Osteocyte (in vitro differentiated cells): ENCODE measurements at regions not wholly inside any gene's neighbourhood (a gene's known extent, or its start where the extent isn't known, plus 50 kb on each side); places are given as distances from the start of the nearest gene placed in this dataset.
"Not testable (repeated sequence)": the region's sequence is repeated elsewhere in the genome, so short reads cannot be mapped to it uniquely, and the experiment has no call there.

Experiments used
- DNase-seq: peaks from one replicate; pipeline ENCODE4 v3.0.0; 2021; ENCODE audit warnings: mixed read lengths; ENCODE audit not compliant: unreplicated experiment; ENCODE audit errors: extremely low spot score
- H3K27ac Mint-ChIP-seq: one replicate; pipeline ENCODE4 v1.8.0; 2021; ENCODE audit warnings: mild to moderate bottlenecking, mixed read lengths; ENCODE audit not compliant: unreplicated experiment
- H3K27me3 Mint-ChIP-seq: one replicate; pipeline ENCODE4 v1.8.0; 2021; ENCODE audit warnings: mixed read lengths; ENCODE audit not compliant: unreplicated experiment
- H3K36me3 Mint-ChIP-seq: one replicate; pipeline ENCODE4 v1.8.0; 2021; ENCODE audit warnings: mixed read lengths; ENCODE audit not compliant: unreplicated experiment
- H3K4me1 Mint-ChIP-seq: one replicate; pipeline ENCODE4 v1.8.0; 2021; ENCODE audit warnings: mixed read lengths; ENCODE audit not compliant: unreplicated experiment
- H3K4me3 Mint-ChIP-seq: one replicate; pipeline ENCODE4 v1.8.0; 2021; ENCODE audit warnings: mild to moderate bottlenecking, moderate library complexity, mixed read lengths; ENCODE audit not compliant: unreplicated experiment
- H3K9me3 Mint-ChIP-seq: one replicate; pipeline ENCODE4 v1.8.0; 2021; ENCODE audit warnings: mixed read lengths; ENCODE audit not compliant: unreplicated experiment
- CTCF ChIP-seq: fragments of 200-600 bp; sonication (generic); IDR thresholded peaks from 2 replicates; pipeline ENCODE4 v1.5.0; 2021; ENCODE audit warnings: antibody characterized with exemption, mild to moderate bottlenecking, moderate library complexity

- peaks cover 18% of the 10 kb centered on the region for H3K4me1 Mint-ChIP-seq
- no peaks in the 10 kb centered on the region for H3K9me3 Mint-ChIP-seq
- H3K4me3 Mint-ChIP-seq = no peak overlapping the region
- no peak for DNase-seq
- no peak overlapping the region for H3K27ac Mint-ChIP-seq
- H3K36me3 Mint-ChIP-seq = no peaks in the 10 kb centered on the region
- no peaks in the 10 kb centered on the region for H3K27me3 Mint-ChIP-seq
- no peak for TF ChIP-seq CTCF
Measured at GRCh38 chr11:104771763-104772162, 126.5 kb downstream of the CASP12 start.

GRCh38 chr11:104771046-104771445, 127.2 kb downstream of the CASP12 start:
- not testable (repeated sequence) for DNase-seq, H3K27me3 Mint-ChIP-seq, H3K4me3 Mint-ChIP-seq, H3K27ac Mint-ChIP-seq, H3K9me3 Mint-ChIP-seq, H3K36me3 Mint-ChIP-seq
- H3K4me1 Mint-ChIP-seq = peaks cover 18% of the 10 kb centered on the region

GRCh38 chr11:104765401-104766095, 132.7 kb downstream of the CASP12 start:
- no peak overlapping the region for H3K27ac Mint-ChIP-seq
- H3K9me3 Mint-ChIP-seq = no peaks in the 10 kb centered on the region
- no peaks in the 10 kb centered on the region for H3K4me1 Mint-ChIP-seq
- no peak for TF ChIP-seq CTCF
- H3K36me3 Mint-ChIP-seq = no peaks in the 10 kb centered on the region
- DNase-seq = no peak
- H3K27me3 Mint-ChIP-seq = no peaks in the 10 kb centered on the region
- H3K4me3 Mint-ChIP-seq = no peak overlapping the region

- Mint-ChIP-seq H3K4me1 (no peaks in the 10 kb centered on the region), H3K27ac (no peak overlapping the region), H3K4me3 (no peak overlapping the region), H3K27me3 (no peaks in the 10 kb centered on the region), H3K36me3 (no peaks in the 10 kb centered on the region), H3K9me3 (peaks cover 5% of the 10 kb centered on the region)
- DNase-seq = no peak
- TF ChIP-seq CTCF = no peak
Measured at GRCh38 chr11:104764710-104765045, 133.6 kb downstream of the CASP12 start.

- no peak for DNase-seq
- no peaks in the 10 kb centered on the region for H3K36me3 Mint-ChIP-seq
- H3K27me3 Mint-ChIP-seq = no peaks in the 10 kb centered on the region
- peaks cover 10% of the 10 kb centered on the region for H3K9me3 Mint-ChIP-seq
- TF ChIP-seq CTCF = no peak
- H3K27ac Mint-ChIP-seq = no peak overlapping the region
- H3K4me3 Mint-ChIP-seq = no peak overlapping the region
- H3K4me1 Mint-ChIP-seq = no peaks in the 10 kb centered on the region
Measured at GRCh38 chr11:104763930-104764709, 134.1 kb downstream of the CASP12 start.
